ENCODE measurements at regions not wholly inside any gene's neighbourhood (a gene's known extent, or its start where the extent isn't known, plus 50 kb on each side); places are given as distances from the start of the nearest gene placed in this dataset.

DNA sequence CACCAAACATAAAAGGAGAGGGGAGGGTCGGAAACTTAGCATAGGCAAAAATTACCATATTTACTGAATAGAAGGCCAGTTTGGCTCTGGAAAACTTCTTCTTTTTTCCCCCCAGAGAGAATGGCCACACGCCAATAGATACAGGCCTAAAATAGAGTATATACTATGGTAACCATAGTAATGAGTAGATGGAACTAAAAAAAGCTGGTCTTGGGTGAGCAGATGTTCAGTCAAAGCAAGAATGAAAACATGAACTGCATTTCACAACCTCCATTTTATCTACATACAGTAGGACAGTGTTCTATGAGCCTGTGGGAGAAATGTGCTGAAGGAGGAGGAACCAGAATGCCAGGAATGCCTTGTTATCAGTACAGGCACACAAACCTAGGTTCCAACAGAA, 141.7 kb upstream of the SEMA3A start:
- Histone ChIP-seq H3K4me3 (ENCODE audit: low read length) (no peak overlapping the region), H3K79me2 (ENCODE audit: low read length) (no peaks in the 10 kb centered on the region), H3F3A (ENCODE audit: insufficient read depth, low read length) (no peaks in the 10 kb centered on the region), H3K4me2 (ENCODE audit: low read depth, low read length) (peak overlapping the region; percentile 45), H3K27ac (ENCODE audit: low read length) (peak overlapping the region; percentile 21; the same call in 1 of the 2 replicates), H3K9ac (ENCODE audit: low read length) (no peak overlapping the region), H4K20me1 (ENCODE audit: insufficient read depth, low read length) (no peaks in the 10 kb centered on the region), H3K9me3 (replicated peaks; ENCODE audit: insufficient read depth, low read length) (no peaks in the 10 kb centered on the region), H3K36me3 (replicated peaks; ENCODE audit: insufficient read depth, low read length) (no peaks in the 10 kb centered on the region), H3K9me2 (replicated peaks; ENCODE audit: insufficient read depth, low read length) (no peaks in the 10 kb centered on the region), H2AFZ (ENCODE audit: low read length) (peak overlapping the region; percentile 81), H3K27me3 (replicated peaks; ENCODE audit: insufficient read depth, low read length) (no peaks in the 10 kb centered on the region), H3K4me1 (ENCODE audit: low read length) (peaks cover 10% of the 10 kb centered on the region)
- TF ChIP-seq, protein P1, sequence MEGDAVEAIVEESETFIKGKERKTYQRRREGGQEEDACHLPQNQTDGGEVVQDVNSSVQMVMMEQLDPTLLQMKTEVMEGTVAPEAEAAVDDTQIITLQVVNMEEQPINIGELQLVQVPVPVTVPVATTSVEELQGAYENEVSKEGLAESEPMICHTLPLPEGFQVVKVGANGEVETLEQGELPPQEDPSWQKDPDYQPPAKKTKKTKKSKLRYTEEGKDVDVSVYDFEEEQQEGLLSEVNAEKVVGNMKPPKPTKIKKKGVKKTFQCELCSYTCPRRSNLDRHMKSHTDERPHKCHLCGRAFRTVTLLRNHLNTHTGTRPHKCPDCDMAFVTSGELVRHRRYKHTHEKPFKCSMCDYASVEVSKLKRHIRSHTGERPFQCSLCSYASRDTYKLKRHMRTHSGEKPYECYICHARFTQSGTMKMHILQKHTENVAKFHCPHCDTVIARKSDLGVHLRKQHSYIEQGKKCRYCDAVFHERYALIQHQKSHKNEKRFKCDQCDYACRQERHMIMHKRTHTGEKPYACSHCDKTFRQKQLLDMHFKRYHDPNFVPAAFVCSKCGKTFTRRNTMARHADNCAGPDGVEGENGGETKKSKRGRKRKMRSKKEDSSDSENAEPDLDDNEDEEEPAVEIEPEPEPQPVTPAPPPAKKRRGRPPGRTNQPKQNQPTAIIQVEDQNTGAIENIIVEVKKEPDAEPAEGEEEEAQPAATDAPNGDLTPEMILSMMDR (IDR thresholded peaks at IDR 0.05; ENCODE audit: low read length): no peak
- TF ChIP-seq EZH2 (optimal IDR thresholded peaks at IDR 0.05; ENCODE audit: low read depth, low read length) (no peak), EZH2phosphoT487 (IDR thresholded peaks at IDR 0.05; ENCODE audit: low read length) (no peak)
- peak; percentile 37 for DNase-seq

DNA sequence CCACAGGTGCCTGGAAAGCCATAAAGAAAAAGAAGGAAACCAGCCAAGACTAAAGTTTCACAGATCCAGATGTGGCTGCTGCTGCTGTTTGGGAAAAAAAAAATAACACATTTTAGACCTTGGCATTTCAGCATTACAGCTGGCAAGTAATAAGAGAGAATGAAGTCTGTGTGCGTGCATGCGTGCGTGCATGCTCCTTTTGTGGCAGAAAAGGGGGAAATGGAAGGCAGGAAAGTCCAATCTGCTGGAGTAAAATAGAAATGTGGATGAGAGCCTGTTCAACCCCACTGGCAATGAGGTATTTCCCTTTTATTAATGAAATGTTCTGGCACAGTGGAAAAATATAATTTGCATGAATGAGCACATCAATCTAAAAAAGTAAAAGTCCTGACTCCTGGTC, 137.0 kb upstream of the SEMA3A start:
- H3K9ac ChIP-seq (ENCODE audit: low read length): no peak overlapping the region
- no peak overlapping the region for H3K27ac ChIP-seq (ENCODE audit: low read length)
- TF ChIP-seq EZH2phosphoT487 (IDR thresholded peaks at IDR 0.05; ENCODE audit: low read length) (no peak), EZH2 (optimal IDR thresholded peaks at IDR 0.05; ENCODE audit: low read depth, low read length) (no peak)
- TF ChIP-seq, protein P1 (IDR thresholded peaks at IDR 0.05; ENCODE audit: low read length): no peak
- H3K4me1 ChIP-seq (ENCODE audit: low read length): peaks cover 8% of the 10 kb centered on the region
- no peaks in the 10 kb centered on the region for H4K20me1 ChIP-seq (ENCODE audit: insufficient read depth, low read length)
- H3F3A ChIP-seq (ENCODE audit: insufficient read depth, low read length): no peaks in the 10 kb centered on the region
- H3K79me2 ChIP-seq (ENCODE audit: low read length): no peaks in the 10 kb centered on the region
- H3K9me3 ChIP-seq (replicated peaks; ENCODE audit: insufficient read depth, low read length): no peaks in the 10 kb centered on the region
- no peak for DNase-seq
- H3K27me3 ChIP-seq (replicated peaks; ENCODE audit: insufficient read depth, low read length): no peaks in the 10 kb centered on the region
- H3K4me2 ChIP-seq (ENCODE audit: low read depth, low read length): no peak overlapping the region
- no peaks in the 10 kb centered on the region for H3K9me2 ChIP-seq (replicated peaks; ENCODE audit: insufficient read depth, low read length)
- no peak overlapping the region for H2AFZ ChIP-seq (ENCODE audit: low read length)
- H3K36me3 ChIP-seq (replicated peaks; ENCODE audit: insufficient read depth, low read length): no peaks in the 10 kb centered on the region
- no peak overlapping the region for H3K4me3 ChIP-seq (ENCODE audit: low read length)

GRCh38 chr7:84328571-84328970, 134.0 kb upstream of the SEMA3A start:
- Histone ChIP-seq H3K9ac (ENCODE audit: low read length) (no peak overlapping the region), H3K36me3 (replicated peaks; ENCODE audit: insufficient read depth, low read length) (no peaks in the 10 kb centered on the region), H3K4me1 (ENCODE audit: low read length) (no peaks in the 10 kb centered on the region), H3K9me3 (replicated peaks; ENCODE audit: insufficient read depth, low read length) (no peaks in the 10 kb centered on the region), H3K9me2 (replicated peaks; ENCODE audit: insufficient read depth, low read length) (no peaks in the 10 kb centered on the region), H4K20me1 (ENCODE audit: insufficient read depth, low read length) (no peaks in the 10 kb centered on the region), H3K27me3 (replicated peaks; ENCODE audit: insufficient read depth, low read length) (no peaks in the 10 kb centered on the region), H3K27ac (ENCODE audit: low read length) (no peak overlapping the region), H3K4me2 (ENCODE audit: low read depth, low read length) (no peak overlapping the region), H3K4me3 (ENCODE audit: low read length) (no peak overlapping the region), H3F3A (ENCODE audit: insufficient read depth, low read length) (no peaks in the 10 kb centered on the region), H2AFZ (ENCODE audit: low read length) (no peak overlapping the region), H3K79me2 (ENCODE audit: low read length) (no peaks in the 10 kb centered on the region)
- TF ChIP-seq EZH2 (optimal IDR thresholded peaks at IDR 0.05; ENCODE audit: low read depth, low read length) (no peak), EZH2phosphoT487 (IDR thresholded peaks at IDR 0.05; ENCODE audit: low read length) (no peak)
- TF ChIP-seq, protein P1 (IDR thresholded peaks at IDR 0.05; ENCODE audit: low read length): no peak
- DNase-seq: no peak

Data from MM.1S (cell line).